Anterior cingulate cortex (tissue), 58 donors: ENCODE measurements at regions not wholly inside any gene's neighbourhood (a gene's known extent, or its start where the extent isn't known, plus 50 kb on each side); places are given as distances from the start of the nearest gene placed in this dataset.
A peak's percentile ranks its signal among the peaks of the same experiment; 100 is the strongest.

Source experiments
- DNase-seq, 58 donors: peaks; one replicate each; lab custom pipeline; 2025; lab: John Stamatoyannopoulos, UW

DNA sequence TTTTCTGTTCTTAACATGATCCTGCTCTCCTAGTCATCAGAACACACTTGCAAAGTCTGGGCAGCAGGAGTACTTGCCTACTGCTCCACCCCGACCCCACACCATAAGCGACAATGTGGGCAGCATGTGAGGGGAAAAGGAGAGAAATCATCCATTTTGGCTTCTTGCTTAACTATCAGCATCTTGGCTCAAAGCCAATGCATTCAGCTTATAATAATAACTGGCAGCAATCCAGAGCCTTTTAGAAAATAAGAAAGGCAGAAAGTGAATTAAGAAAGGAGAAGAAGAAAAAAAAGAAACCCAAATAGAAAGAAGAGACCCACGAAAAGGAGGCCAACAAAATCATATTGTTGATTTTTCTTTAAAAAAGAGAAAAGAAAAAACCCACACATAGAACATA, 930.8 kb downstream of the BCL11B start:
- DNase-seq, result no peak

- no peak for DNase-seq
Observed at GRCh38 chr14:98345161-98345560, 926.8 kb downstream of the BCL11B start.

DNA sequence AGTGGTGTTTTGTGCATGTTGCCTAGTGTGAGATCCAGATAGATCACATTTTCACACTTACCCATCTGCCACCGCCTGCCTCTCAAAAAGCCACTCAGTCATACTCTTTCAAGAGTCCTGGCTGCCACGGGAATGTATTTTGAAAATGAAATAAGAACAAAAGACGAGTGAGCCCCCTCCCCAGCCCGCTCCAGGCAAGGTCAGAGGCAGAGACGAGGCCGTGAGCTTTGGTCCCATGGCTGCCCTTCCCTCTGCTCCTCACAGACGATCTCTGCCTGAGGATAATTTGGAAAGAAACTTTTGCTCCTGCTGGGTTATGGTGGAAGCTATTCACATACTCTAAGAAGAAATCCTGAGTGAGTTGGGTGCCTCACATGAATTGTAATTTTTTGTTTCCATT, 924.3 kb downstream of the BCL11B start:
- no peak for DNase-seq

GRCh38 chr14:98348505-98348904, 923.5 kb downstream of the BCL11B start:
- DNase-seq, result no peak

GRCh38 chr14:98350213-98350612, 921.8 kb downstream of the BCL11B start:
- no peak for DNase-seq

DNA sequence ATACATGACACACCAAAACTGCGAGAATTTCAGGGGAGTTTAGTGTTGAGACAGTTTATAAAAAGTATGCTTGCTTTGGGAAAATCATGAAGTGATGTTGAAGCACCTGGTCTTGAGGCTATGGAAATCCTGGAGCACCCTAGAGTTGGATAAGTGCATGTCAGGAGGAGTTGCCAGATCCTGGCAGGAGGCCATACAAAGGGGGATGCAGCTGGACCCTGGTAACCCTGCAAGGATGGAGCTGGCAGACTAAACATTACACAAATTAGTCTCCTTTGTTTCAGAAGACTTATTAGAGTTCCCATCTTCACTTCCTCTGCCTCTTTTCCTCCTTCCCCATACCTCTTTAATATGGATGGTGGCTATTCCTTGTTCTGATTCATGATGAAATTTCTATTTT, 907.0 kb downstream of the BCL11B start:
- no peak for DNase-seq

- no peak for DNase-seq
Observed at GRCh38 chr14:98366429-98366828, 905.6 kb downstream of the BCL11B start.

DNA sequence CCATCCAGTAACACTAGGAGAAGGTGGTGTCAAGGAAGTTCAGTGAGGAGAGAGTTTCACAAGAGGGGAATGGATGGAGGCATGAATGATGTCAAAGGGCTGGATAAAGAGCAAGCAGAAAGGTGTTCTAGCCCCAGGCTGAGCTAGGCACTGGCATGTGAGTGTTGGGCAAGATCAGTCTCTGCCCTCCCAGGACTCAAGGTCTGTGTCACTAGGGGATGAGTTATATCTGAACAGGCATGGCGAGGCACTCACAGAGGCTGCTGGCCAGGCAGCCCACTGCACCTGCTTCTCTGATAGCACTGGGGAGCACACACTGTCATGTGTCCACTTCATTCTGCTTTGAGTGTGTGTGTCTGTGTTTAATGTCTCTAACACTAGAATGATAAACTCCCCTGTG, 903.8 kb downstream of the BCL11B start:
- DNase-seq, result no peak

GRCh38 chr14:98368916-98369315, 903.1 kb downstream of the BCL11B start:
- DNase-seq, result no peak

GRCh38 chr14:98369344-98369743, 902.7 kb downstream of the BCL11B start:
- no peak for DNase-seq

DNA sequence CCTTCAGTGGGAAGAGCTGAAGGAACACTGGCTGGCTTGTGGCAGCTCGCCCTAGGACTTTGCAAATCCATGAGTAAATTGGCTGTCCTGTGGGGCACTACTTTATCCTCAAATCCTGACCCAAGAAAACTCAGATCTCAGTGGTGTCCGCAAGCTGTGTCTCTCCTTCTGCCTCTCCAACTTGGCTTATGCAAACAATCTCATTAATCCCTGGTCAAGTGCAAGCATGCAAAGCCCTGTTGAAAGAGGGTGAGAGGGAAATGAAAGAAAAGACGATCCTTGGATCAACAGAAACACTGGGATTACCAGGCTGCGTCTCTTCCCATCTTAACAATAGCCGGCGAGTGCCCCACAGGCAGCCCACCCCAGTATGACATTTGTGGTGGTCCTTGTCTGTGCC, 901.6 kb downstream of the BCL11B start:
- DNase-seq, result no peak

- no peak for DNase-seq
Observed at GRCh38 chr14:98371141-98371540, 900.9 kb downstream of the BCL11B start.

DNA sequence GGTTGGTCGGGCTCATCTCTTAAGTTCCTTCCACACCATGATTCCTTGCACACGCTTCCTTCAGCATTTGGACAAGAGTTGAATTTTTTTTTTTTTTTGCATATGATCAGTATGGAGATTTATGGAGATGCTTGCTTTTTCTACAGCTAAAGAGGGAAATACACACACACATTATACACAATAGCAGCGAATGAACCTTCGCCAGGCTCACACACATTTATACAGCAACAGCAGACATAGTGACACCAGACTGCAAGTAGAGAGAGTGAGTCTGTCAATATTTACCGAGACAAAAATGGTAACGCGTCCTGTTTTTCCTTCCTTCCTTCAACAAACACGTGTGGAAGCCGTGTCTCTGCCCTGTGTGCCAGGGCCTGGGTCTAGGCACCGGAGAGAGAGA, 897.9 kb downstream of the BCL11B start:
- DNase-seq, result no peak

GRCh38 chr14:98375566-98375965, 896.4 kb downstream of the BCL11B start:
- DNase-seq, result no peak

DNA sequence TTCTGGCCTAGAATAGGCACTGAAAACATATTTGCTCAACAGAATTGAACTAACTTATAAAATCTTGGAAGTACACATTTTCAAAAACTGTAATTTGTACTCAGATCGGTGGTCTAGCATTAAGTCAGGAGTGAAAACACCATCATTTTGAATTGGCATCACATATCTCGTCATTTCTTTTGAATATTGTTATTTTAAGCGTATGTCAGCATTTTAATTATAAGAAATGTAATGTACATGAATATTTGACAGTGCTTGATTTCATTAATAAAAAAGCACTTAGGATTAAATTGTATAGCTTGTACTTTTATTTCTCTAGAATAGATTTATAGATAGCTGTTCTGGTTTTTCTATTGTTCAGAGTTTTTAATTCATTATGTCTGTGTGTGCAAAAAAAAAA, 892.2 kb downstream of the BCL11B start:
- no peak for DNase-seq

DNA sequence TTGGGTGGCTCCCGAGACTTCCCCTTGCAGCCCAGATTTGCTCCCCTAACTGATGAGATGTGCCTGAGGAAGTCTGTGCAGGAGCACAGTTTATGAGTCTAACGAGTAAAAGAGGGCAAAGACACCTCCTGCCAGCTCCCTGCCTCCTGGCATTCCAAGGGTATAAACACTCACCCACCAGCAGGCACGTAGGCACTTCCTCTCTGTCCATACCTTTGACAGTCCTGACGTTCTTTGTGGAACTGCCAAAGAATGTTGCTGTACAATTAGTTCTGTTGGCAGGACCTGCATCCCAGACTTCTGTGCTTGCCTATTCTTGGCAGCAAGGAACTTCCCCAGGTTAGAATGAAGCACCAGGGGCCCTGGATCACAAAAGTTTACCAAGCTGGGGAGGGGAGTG, 889.3 kb downstream of the BCL11B start:
- DNase-seq, result no peak

GRCh38 chr14:98385851-98386250, 886.1 kb downstream of the BCL11B start:
- no peak for DNase-seq

GRCh38 chr14:98391061-98391460, 880.9 kb downstream of the BCL11B start:
- no peak for DNase-seq

GRCh38 chr14:98393527-98393926, 878.5 kb downstream of the BCL11B start:
- no peak for DNase-seq

- DNase-seq, result no peak
Observed at GRCh38 chr14:98404811-98405210, 867.2 kb downstream of the BCL11B start.

DNA sequence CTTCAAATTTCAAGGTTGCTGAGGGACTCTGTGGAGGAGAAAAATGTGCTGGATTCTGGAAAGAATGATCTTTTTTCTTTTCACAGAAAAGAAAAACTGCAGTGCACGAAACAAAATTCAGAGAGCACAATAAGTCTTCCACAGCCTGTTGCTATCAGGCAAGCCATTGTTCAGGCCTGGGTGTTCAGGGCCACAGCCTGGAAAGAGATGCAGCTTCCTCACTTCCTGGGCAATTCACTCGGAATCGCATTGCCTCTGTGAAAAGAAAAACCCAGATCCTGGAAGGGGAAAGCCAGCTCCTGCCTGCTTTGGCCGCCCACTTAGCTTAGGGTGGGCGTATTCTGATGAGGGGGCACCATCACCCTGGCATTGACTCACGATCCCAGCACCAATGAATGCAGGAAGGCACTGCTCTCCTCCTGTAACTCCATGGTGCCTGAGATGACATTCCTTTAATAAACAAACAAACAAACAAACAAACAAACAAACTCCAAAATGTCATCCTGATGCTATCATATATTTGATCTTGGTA, 863.9 kb downstream of the BCL11B start:
- DNase-seq, result peak in 1 of 58 donors; percentile 1

- DNase-seq, result no peak
Observed at GRCh38 chr14:98408713-98409112, 863.3 kb downstream of the BCL11B start.

DNA sequence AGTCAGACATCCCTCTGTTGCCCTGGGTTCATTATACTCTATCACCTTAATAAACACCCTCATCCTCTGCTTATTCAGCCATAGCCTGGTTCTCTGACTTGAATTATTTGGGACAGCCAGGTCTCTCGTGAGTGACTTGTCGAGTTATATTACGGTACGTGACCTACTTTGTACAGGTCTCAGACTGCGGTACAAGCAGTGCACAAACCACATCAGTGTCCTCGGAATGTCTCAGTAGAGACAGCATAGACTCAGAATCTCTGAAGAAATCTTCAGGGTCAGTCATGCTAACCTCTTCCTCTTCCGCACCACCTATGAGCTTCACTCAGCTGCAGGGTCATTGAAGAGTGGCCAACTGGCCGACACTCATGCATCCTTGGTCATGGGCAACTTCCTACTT, 860.8 kb downstream of the BCL11B start:
- DNase-seq, result no peak
